Stimulated activated CD4-positive, alpha-beta T cell treated with anti-CD3 and anti-CD28 coated beads, Interleukin-2, amount 100 ng/mL, for 24 hours (primary cell): ENCODE measurements at regions not wholly inside any gene's neighbourhood (a gene's known extent, or its start where the extent isn't known, plus 50 kb on each side); places are given as distances from the start of the nearest gene placed in this dataset.
"Not testable (repeated sequence)": the region's sequence is repeated elsewhere in the genome, so short reads cannot be mapped to it uniquely, and the experiment has no call there.

Experiments
- DNase-seq, 2 donors: peaks; one replicate each; pipeline ENCODE4 v3.0.0-alpha.2; 2020

- no peak for DNase-seq
These were observed 195.7 kb upstream of the GK2 start for GRCh38 chr4:79603681-79604080.

- no peak for DNase-seq
These were observed 191.7 kb upstream of the GK2 start for GRCh38 chr4:79599691-79600090.

GRCh38 chr4:79598801-79599200 lies 190.8 kb upstream of the GK2 start:
- no peak for DNase-seq

- no peak for DNase-seq
These were observed 190.2 kb upstream of the GK2 start for GRCh38 chr4:79598214-79598613.

- no peak for DNase-seq
These were observed 189.2 kb upstream of the GK2 start for GRCh38 chr4:79597266-79597665.

- not testable (repeated sequence) for DNase-seq
These were observed 184.2 kb upstream of the GK2 start for GRCh38 chr4:79592218-79592617.

- no peak for DNase-seq
These were observed 180.7 kb upstream of the GK2 start for GRCh38 chr4:79588679-79589078.

GRCh38 chr4:79587207-79587606 lies 179.2 kb upstream of the GK2 start:
- DNase-seq, result not testable (repeated sequence)

GRCh38 chr4:79585834-79586233 lies 177.8 kb upstream of the GK2 start:
- DNase-seq, result no peak

- DNase-seq, result no peak
These were observed 177.3 kb upstream of the GK2 start for GRCh38 chr4:79585330-79585729.

- DNase-seq, result no peak
These were observed 176.9 kb upstream of the GK2 start for GRCh38 chr4:79584902-79585301.

GRCh38 chr4:79584352-79584751 lies 176.3 kb upstream of the GK2 start:
- DNase-seq, result no peak

- no peak for DNase-seq
These were observed 170.6 kb upstream of the GK2 start for GRCh38 chr4:79578606-79579005.

GRCh38 chr4:79576429-79576753 lies 168.4 kb upstream of the GK2 start:
- peak in 1 of 2 donors; percentile 4 for DNase-seq

GRCh38 chr4:79575709-79576428 lies 167.8 kb upstream of the GK2 start:
- DNase-seq, result no peak

- DNase-seq, result no peak
These were observed 166.9 kb upstream of the GK2 start for GRCh38 chr4:79574741-79575451.

GRCh38 chr4:79563219-79563618 lies 155.2 kb upstream of the GK2 start:
- DNase-seq, result no peak

- DNase-seq, result no peak
These were observed 153.7 kb upstream of the GK2 start for GRCh38 chr4:79561751-79562150.

GRCh38 chr4:79559398-79559797 lies 151.4 kb upstream of the GK2 start:
- DNase-seq, result not testable (repeated sequence)

- DNase-seq, result no peak
These were observed 144.3 kb upstream of the GK2 start for GRCh38 chr4:79552311-79552710.

- no peak for DNase-seq
These were observed 143.5 kb upstream of the GK2 start for GRCh38 chr4:79551555-79551954.

GRCh38 chr4:79547851-79548250 lies 139.8 kb upstream of the GK2 start:
- DNase-seq, result no peak

GRCh38 chr4:79545292-79545691 lies 137.3 kb upstream of the GK2 start:
- not testable (repeated sequence) for DNase-seq

- no peak for DNase-seq
These were observed 132.1 kb upstream of the GK2 start for GRCh38 chr4:79540143-79540542.

GRCh38 chr4:79535516-79535915 lies 127.5 kb upstream of the GK2 start:
- no peak for DNase-seq
